Ovary (tissue), 7 donors: ENCODE measurements at regions not wholly inside any gene's neighbourhood (a gene's known extent, or its start where the extent isn't known, plus 50 kb on each side); places are given as distances from the start of the nearest gene placed in this dataset.

Experiments
- DNase-seq, 5 donors: peaks; one replicate each; pipeline ENCODE4 v3.0.0-alpha.2; 2019 to 2020
- H3K27ac ChIP-seq, 2 donors: fragments of 200-600 bp; one replicate each; pipeline versions ENCODE4 v1.5.1 to v1.8.0; 2019 to 2022
- H3K27me3 ChIP-seq: fragments of 200-600 bp; one replicate; pipeline ENCODE4 v1.8.0; 2022
- H3K36me3 ChIP-seq: fragments of 200-600 bp; sonication (generic); one replicate; pipeline ENCODE4 v1.5.1; 2019
- H3K4me1 ChIP-seq: one replicate; pipeline ENCODE4 v1.8.1; 2013; ENCODE audit warnings: mild to moderate bottlenecking, moderate library complexity; ENCODE audit not compliant: insufficient read depth
- H3K4me3 ChIP-seq: fragments of 200-600 bp; sonication (generic); one replicate; pipeline ENCODE4 v1.5.1; 2017
- H3K9me3 ChIP-seq, 2 donors: fragments of 200-600 bp in 1 of 2; sonication (generic) in 1 of 2; one replicate each; pipeline versions ENCODE4 v1.5.1 to v1.8.1; 2013 to 2019; ENCODE audit warnings: mild to moderate bottlenecking in 1 of 2, moderate library complexity in 1 of 2
- CTCF ChIP-seq, 3 donors: fragments of 450-650 bp in 2 of 3; fragments of 200-600 bp in 1 of 3; IDR thresholded peaks; one replicate each; pipeline versions ENCODE4 v1.5.1 to v1.8.0; 2016 to 2022; ENCODE audit warnings: antibody characterized with exemption in 3 of 3, mild to moderate bottlenecking in 1 of 3
- EP300 ChIP-seq: sonication (generic); formaldehyde crosslinking; IDR thresholded peaks from one replicate; pipeline ENCODE4 v1.6.1; 2017; ENCODE audit warnings: antibody characterized with exemption
- POLR2A ChIP-seq: fragments of 450-650 bp; IDR thresholded peaks from one replicate; pipeline ENCODE4 v1.6.1; 2017; ENCODE audit warnings: antibody characterized with exemption, mild to moderate bottlenecking, moderate library complexity
- WGBS, 3 donors: extraction: QIAGEN DNeasy Blood & Tissue Kit in 1 of 3; methylation state at CpG; one replicate each; pipeline versions ENCODE4 v1.1.5 to v1.1.7; 2013 to 2017; 5-methylcytosine and 5-hydroxymethylcytosine counted together
- intact Hi-C, 4 donors: fragments of 100-400 bp; cut with DNase I; formaldehyde crosslinking; loops; one replicate each; pipeline versions ENCODE4 v1.11.0 to v1.15.1; 2022 to 2023
- donor health status: DM: no; HTN: no; CAD: no; lungs with moderate emphysema.
- donor health status: DM: no; HTN: no; CAD: no.
- donor health status: Bipolar disorder and iron deficiency.
- donor health status: DM: no; HTN: no; CAD: no.
- donor health status: DM: yes; HTN: yes; CAD: no.

- Histone ChIP-seq H3K4me1 (no peaks in the 10 kb centered on the region), H3K36me3 (no peaks in the 10 kb centered on the region), H3K9me3 (no peaks in the 10 kb centered on the region), H3K27me3 (no peaks in the 10 kb centered on the region), H3K27ac (no peak overlapping the region), H3K4me3 (no peak overlapping the region)
- no peak for DNase-seq
- intact Hi-C loops: loop anchor here in 1 of 4 donors (10.0 kb wide), 1 partner anchor 626 kb away; no protein-coding TSS in a partner anchor
- TF ChIP-seq EP300 (no peak), CTCF (IDR thresholded peaks at IDR 0.05) (no peak), POLR2A (no peak)
These were observed 213.7 kb upstream of the BMP4 start for GRCh38 chr14:54170301-54170700.

- TF ChIP-seq CTCF (IDR thresholded peaks at IDR 0.05): no peak
- no peak for TF ChIP-seq EP300
- no peak for TF ChIP-seq POLR2A
- H3K4me3 ChIP-seq: no peak overlapping the region
- no peaks in the 10 kb centered on the region for H3K36me3 ChIP-seq
- DNase-seq: no peak
- intact Hi-C loops: loop anchor here in 1 of 4 donors (10.0 kb wide), 1 partner anchor 627 kb away; no protein-coding TSS in a partner anchor
- no peaks in the 10 kb centered on the region for H3K4me1 ChIP-seq
- H3K27ac ChIP-seq: no peak overlapping the region
- whole genome bisulfite sequencing, 3 donors: 49 to 54% (median 53%) methylated on average over 3 of the region's 3 CpGs
- H3K27me3 ChIP-seq: no peaks in the 10 kb centered on the region
- no peaks in the 10 kb centered on the region for H3K9me3 ChIP-seq
These were observed 215.5 kb upstream of the BMP4 start for GRCh38 chr14:54172114-54172513.

GRCh38 chr14:54172562-54172961 lies 215.9 kb upstream of the BMP4 start:
- Histone ChIP-seq H3K4me3 (no peak overlapping the region), H3K27me3 (no peaks in the 10 kb centered on the region), H3K4me1 (no peaks in the 10 kb centered on the region), H3K36me3 (no peaks in the 10 kb centered on the region), H3K9me3 (no peaks in the 10 kb centered on the region), H3K27ac (no peak overlapping the region)
- intact Hi-C loops: loop anchor here in 1 of 4 donors (10.0 kb wide), 1 partner anchor 628 kb away; no protein-coding TSS in a partner anchor
- no peak for DNase-seq
- TF ChIP-seq CTCF (IDR thresholded peaks at IDR 0.05) (no peak), EP300 (no peak), POLR2A (no peak)
- 79 to 89% (median 87%) methylated on average over 3 of the region's 3 CpGs for WGBS, 3 donors

GRCh38 chr14:54173802-54174201 lies 217.2 kb upstream of the BMP4 start:
- H3K9me3 ChIP-seq: no peaks in the 10 kb centered on the region
- H3K4me3 ChIP-seq: no peak overlapping the region
- intact Hi-C loops: loop anchor here in 1 of 4 donors (10.0 kb wide), 1 partner anchor 629 kb away; no protein-coding TSS in a partner anchor
- DNase-seq: no peak
- TF ChIP-seq EP300 (no peak), POLR2A (no peak), CTCF (IDR thresholded peaks at IDR 0.05) (no peak)
- H3K27ac ChIP-seq: no peak overlapping the region
- WGBS, 3 donors: 21 to 29% (median 26%) methylated on average over 2 of the region's 2 CpGs
- no peaks in the 10 kb centered on the region for H3K27me3 ChIP-seq
- H3K4me1 ChIP-seq: no peaks in the 10 kb centered on the region
- H3K36me3 ChIP-seq: no peaks in the 10 kb centered on the region
